Hepatocyte (in vitro differentiated cells): ENCODE measurements at regions not wholly inside any gene's neighbourhood (a gene's known extent, or its start where the extent isn't known, plus 50 kb on each side); places are given as distances from the start of the nearest gene placed in this dataset.
"Not testable (repeated sequence)": the region's sequence is repeated elsewhere in the genome, so short reads cannot be mapped to it uniquely, and the experiment has no call there.

Experiments used
- CTCF ChIP-seq: fragments of 200-600 bp; sonication (generic); IDR thresholded peaks from 2 replicates; pipeline ENCODE4 v1.5.1; 2016; ENCODE audit warnings: antibody characterized with exemption, mild to moderate bottlenecking; ENCODE audit not compliant: poor library complexity
- EZH2 ChIP-seq: fragments of 200-600 bp; sonication (generic); IDR thresholded peaks from 2 replicates; pipeline ENCODE4 v1.6.1; 2016; ENCODE audit warnings: antibody characterized with exemption, mild to moderate bottlenecking, borderline replicate concordance
- EZH2phosphoT487 ChIP-seq: fragments of 200-600 bp; sonication (generic); IDR thresholded peaks from one replicate; pipeline ENCODE4 v1.6.1; 2018; ENCODE audit warnings: antibody characterized with exemption, mild to moderate bottlenecking, low read depth, moderate library complexity; ENCODE audit not compliant: unreplicated experiment, severe bottlenecking

- TF ChIP-seq CTCF, EZH2phosphoT487, EZH2: not testable (repeated sequence)
Observed at GRCh38 chr2:87397276-87398065, 350.4 kb upstream of the PLGLB2 start.
